Retinal pigment epithelial cell (primary cell): ENCODE measurements at regions not wholly inside any gene's neighbourhood (a gene's known extent, or its start where the extent isn't known, plus 50 kb on each side); places are given as distances from the start of the nearest gene placed in this dataset.
A peak's percentile ranks its signal among the peaks of the same experiment; 100 is the strongest.
"Not testable (repeated sequence)": the region's sequence is repeated elsewhere in the genome, so short reads cannot be mapped to it uniquely, and the experiment has no call there.

Experiments
- DNase-seq: peaks from one replicate; pipeline ENCODE4 v3.0.0-alpha.2; 2010; ENCODE audit warnings: low read depth
- H3K4me3 ChIP-seq: 2 replicates; pipeline ENCODE4 v1.5.1; 2011; ENCODE audit warnings: mild to moderate bottlenecking, low read length, control low read depth, moderate library complexity
- TF ChIP-seq, protein P1 (sequence below): conservative IDR thresholded peaks from 2 replicates; pipeline ENCODE4 v1.5.1; 2011; ENCODE audit warnings: low read depth, low read length, control low read depth, inconsistent platforms

DNA sequence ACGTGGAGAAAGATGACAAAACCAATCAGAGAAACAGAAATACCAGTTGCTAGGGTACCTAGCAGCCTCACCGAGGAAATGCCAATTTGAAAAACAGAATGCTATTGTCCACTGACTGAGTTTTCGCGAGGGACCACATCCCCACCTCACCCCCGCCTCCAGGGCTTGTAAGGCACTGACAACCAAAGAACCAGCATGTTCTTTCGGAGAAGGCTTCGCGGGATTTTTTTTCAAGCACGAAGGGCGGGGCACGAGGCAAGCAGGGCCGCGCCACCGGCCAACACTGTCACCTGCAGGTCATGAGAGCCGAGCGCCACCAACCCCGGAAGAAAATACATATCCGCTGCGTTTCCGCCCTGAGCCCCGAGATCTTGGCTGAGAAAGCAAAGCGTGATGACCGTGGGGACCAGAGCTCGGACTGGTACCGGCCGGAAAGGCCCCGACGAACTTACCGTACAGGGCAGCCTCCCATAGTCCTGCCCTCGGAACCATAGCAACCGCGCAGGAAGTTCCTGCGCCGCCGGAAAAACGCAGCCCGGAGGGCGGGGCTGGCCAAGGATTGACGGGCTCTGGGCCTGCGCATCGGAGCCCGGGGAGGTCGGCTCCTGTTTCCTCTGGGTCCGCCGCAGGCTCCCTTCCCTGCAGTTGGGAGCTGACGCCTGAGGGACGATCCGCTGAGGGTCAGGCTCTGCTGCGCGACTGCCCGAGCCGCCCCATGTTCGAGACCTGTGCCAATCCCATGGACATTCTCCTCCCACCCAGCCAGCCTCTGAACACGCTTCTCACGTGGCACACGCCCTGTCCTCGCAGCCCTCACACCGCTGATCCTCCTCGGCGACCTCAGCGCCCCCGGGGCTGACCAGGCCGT, 59.2 kb upstream of the PAGE5 start:
- peak overlapping the region; percentile 70 for H3K4me3 ChIP-seq
- peak; percentile 65 for DNase-seq
- TF ChIP-seq, protein P1, sequence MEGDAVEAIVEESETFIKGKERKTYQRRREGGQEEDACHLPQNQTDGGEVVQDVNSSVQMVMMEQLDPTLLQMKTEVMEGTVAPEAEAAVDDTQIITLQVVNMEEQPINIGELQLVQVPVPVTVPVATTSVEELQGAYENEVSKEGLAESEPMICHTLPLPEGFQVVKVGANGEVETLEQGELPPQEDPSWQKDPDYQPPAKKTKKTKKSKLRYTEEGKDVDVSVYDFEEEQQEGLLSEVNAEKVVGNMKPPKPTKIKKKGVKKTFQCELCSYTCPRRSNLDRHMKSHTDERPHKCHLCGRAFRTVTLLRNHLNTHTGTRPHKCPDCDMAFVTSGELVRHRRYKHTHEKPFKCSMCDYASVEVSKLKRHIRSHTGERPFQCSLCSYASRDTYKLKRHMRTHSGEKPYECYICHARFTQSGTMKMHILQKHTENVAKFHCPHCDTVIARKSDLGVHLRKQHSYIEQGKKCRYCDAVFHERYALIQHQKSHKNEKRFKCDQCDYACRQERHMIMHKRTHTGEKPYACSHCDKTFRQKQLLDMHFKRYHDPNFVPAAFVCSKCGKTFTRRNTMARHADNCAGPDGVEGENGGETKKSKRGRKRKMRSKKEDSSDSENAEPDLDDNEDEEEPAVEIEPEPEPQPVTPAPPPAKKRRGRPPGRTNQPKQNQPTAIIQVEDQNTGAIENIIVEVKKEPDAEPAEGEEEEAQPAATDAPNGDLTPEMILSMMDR, result peak; percentile 20

DNA sequence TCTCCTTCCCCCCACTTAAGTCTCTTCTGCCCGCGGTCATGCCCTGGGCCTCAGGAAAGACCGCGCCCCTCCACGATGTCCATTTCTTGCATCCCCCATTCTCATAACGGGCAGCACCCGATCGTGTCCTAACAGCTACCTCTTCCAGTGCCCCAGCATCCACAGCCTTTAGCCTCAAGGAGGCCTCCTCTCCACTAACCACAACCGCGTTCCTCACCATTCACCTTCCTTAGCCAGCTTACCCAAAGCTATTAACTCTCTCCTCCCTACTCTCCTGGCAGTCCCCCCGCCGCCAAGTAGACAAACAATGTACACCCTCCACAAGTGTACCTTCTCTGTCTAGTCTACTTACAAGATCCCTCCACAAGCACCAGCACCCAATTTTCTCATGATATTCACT, 58.6 kb upstream of the PAGE5 start:
- DNase-seq, result no peak
- TF ChIP-seq, protein P1, result no peak
- H3K4me3 ChIP-seq, result peak overlapping the region; percentile 70

DNA sequence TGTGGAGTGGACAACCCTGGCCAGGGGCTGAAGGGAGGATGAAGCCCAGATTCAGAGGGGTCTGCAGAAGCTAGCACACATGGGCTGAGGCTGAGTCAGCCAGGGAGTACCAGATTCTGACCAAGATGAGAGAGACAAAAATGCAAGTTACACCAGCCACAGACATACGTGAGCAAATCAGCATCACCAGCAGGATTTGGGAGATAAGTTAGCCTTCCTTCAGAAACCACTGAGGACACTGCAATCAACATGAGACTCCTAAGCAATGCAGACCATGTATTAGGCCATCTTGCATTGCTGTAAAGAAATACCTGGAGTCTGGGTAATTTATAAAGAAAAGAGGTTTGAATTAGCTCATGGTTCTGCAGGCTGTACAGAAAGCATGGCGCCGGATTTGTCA, 57.0 kb upstream of the PAGE5 start:
- DNase-seq, result no peak
- no peak overlapping the region for H3K4me3 ChIP-seq
- TF ChIP-seq, protein P1, result no peak

DNA sequence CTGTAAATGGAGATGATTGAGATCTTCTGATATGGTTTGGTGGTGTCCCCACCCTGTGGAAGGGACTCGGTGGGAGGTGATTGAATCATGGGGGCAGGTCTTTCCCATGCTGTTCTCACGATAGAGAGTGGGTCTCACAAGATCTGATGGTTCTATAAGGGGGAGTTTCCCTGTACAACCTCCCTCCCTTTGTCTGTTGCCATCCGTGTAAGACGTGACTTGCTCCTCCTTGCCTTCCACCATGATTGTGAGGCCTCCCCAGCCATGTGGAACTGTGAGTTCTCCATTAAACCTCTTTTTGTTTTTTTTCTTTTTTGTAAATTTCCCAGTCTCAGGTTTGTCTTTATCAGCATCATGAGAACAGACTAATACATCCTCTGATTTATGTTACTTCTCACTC, 55.1 kb upstream of the PAGE5 start:
- not testable (repeated sequence) for DNase-seq, H3K4me3 ChIP-seq

DNA sequence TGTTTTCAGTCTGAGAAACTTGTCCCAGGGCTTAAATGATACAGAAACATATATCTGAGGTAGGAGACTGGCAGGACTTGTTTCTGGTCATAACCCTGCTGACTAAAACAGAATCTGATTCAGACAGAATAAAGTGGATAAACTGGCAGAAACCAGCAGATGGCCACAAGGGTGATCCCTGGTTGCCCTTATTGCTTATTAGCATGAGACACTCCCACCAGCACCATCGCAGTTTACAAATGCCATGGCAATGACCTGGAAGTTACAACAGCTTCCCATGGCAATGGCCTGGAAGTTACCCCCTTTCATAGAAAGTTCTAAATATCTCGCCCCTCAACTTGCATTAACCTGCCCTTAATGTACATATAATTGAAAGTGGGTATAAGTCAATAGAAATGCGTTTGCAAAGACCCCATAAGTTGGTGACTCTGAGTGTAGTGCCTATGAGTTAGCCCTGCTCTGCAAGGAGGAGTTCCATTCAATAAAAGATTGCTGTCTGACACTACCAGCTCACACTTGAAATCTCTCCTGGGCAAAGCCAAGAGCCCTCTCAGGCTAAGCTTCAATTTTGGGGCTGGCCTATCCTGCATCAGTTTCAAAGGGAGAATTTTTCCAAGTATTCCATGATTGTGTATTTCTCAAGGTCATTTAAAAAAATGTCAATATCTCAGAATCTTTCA, 52.9 kb upstream of the PAGE5 start:
- H3K4me3 ChIP-seq, result no peak overlapping the region
- TF ChIP-seq, protein P1, result no peak
- no peak for DNase-seq

DNA sequence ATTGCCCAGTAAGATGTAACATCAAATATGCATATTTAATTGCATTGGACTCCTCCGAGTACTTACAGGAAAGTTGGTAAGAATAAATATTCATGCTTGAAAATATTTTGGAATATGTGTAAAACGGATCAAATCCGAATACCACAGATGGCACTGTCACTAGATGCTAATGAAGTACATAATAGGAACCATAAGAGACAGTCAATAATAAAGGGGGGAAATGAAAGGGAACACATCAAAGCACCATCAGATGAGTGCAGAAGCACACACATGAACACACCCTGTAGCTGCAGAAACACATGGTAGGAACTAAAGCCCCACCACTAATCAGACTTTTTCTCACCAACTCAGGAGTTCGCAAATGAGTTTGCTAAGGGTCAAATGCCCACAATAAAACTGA, 52.2 kb upstream of the PAGE5 start:
- no peak for DNase-seq
- no peak overlapping the region for H3K4me3 ChIP-seq
- TF ChIP-seq, protein P1, result no peak

DNA sequence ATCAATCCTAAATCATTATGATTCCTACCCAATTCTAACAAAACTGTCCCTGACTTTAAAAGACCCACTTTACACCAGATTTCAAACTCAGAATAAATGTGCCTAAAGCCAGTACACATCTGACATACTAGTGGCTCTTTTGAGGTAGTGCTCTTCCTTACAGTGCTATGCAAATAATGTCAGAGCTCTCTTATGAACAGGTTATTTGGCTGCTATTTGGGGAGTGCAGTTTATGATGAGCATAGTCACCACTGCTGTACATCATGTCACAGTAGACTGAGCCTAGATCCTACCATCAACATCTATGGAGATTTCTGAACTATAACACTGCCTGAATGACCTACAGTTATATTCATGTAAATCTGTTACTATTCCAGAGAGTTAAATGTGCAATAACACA, 50.4 kb upstream of the PAGE5 start:
- TF ChIP-seq, protein P1, result no peak
- DNase-seq, result no peak
- H3K4me3 ChIP-seq, result no peak overlapping the region
